H1 (cell line): ENCODE measurements at regions not wholly inside any gene's neighbourhood (a gene's known extent, or its start where the extent isn't known, plus 50 kb on each side); places are given as distances from the start of the nearest gene placed in this dataset.

Source experiments
- CTCF ChIA-PET: fragments of 300-600 bp; sonication (Branson Sonifier 250); formaldehyde crosslinking; loops from one replicate; lab custom pipeline; 2021; ENCODE audit not compliant: partially characterized antibody; lab: Charles Lee
- POLR2A ChIA-PET: fragments of 300-600 bp; sonication (Branson Sonifier 250); formaldehyde crosslinking; loops from one replicate; lab custom pipeline; 2021; ENCODE audit warnings: inconsistent platforms; ENCODE audit not compliant: partially characterized antibody; lab: Charles Lee
- DNase-seq, 2 experiments: peaks; one replicate each; pipeline versions ENCODE4 v3.0.0 to v3.0.0-alpha.2; 2010 to 2022; ENCODE audit warnings: low spot score in 2 of 2, low read depth in 1 of 2, mixed read lengths in 1 of 2
- FAIRE-seq: peaks from 2 replicates; lab custom pipeline; 2011; peaks lifted over from hg19 to GRCh38; lab: Jason Lieb, UNC
- H2AFZ ChIP-seq: 2 replicates; pipeline ENCODE4 v1.8.1; 2012; ENCODE audit warnings: low read length, inconsistent platforms
- H2AK5ac ChIP-seq: 2 replicates; pipeline ENCODE4 v1.6.1; 2013; ENCODE audit warnings: low read depth, low read length
- H2BK120ac ChIP-seq: replicated peaks from 2 replicates; pipeline ENCODE3; 2013; ENCODE audit warnings: low read depth, low read length, inconsistent platforms
- H2BK12ac ChIP-seq: 2 replicates; pipeline ENCODE4 v1.6.1; 2013; ENCODE audit warnings: low read depth, low read length
- H2BK15ac ChIP-seq: 2 replicates; pipeline ENCODE4 v1.6.1; 2013; ENCODE audit warnings: low read length
- H2BK20ac ChIP-seq: 2 replicates; pipeline ENCODE4 v1.6.1; 2013; ENCODE audit warnings: low read length
- H2BK5ac ChIP-seq: 2 replicates; pipeline ENCODE4 v1.6.1; 2013; ENCODE audit warnings: low read depth, low read length
- H3K14ac ChIP-seq: 2 replicates; pipeline ENCODE4 v1.6.1; 2013; ENCODE audit warnings: inconsistent platforms; ENCODE audit not compliant: insufficient read length
- H3K18ac ChIP-seq: 2 replicates; pipeline ENCODE4 v1.6.1; 2013; ENCODE audit warnings: low read length; ENCODE audit errors: extremely low read depth
- H3K23ac ChIP-seq: 2 replicates; pipeline ENCODE4 v1.6.1; 2013; ENCODE audit warnings: inconsistent platforms; ENCODE audit not compliant: insufficient read length
- H3K23me2 ChIP-seq: 2 replicates; pipeline ENCODE4 v1.6.1; 2013; ENCODE audit warnings: low read depth, low read length
- H3K27ac ChIP-seq: 2 replicates; pipeline ENCODE4 v1.6.1; 2011; ENCODE audit warnings: low read depth, low read length, inconsistent platforms
- H3K27me3 ChIP-seq, 4 experiments: replicated peaks in 1 of 4; 1 replicate in 1 of 4; 2 replicates in 3 of 4; pipeline versions ENCODE4 v1.6.1 to v1.8.1; 2011 to 2013; ENCODE audit warnings: low read length in 3 of 4, mild to moderate bottlenecking in 3 of 4, inconsistent platforms in 2 of 4, mixed read lengths in 2 of 4, moderate library complexity in 1 of 4; ENCODE audit not compliant: control insufficient read depth in 3 of 4, insufficient read depth in 3 of 4; ENCODE audit errors: extremely low read depth in 1 of 4
- H3K36me3 ChIP-seq, 4 experiments: 2 replicates each; pipeline versions ENCODE4 v1.6.1 to v1.8.1; 2011 to 2013; ENCODE audit warnings: mild to moderate bottlenecking in 4 of 4, low read length in 3 of 4, moderate library complexity in 2 of 4, control low read depth in 1 of 4, inconsistent platforms in 1 of 4; ENCODE audit not compliant: insufficient read depth in 4 of 4, control insufficient read depth in 2 of 4
- H3K4ac ChIP-seq: replicated peaks from 2 replicates; pipeline ENCODE3; 2013; ENCODE audit warnings: low read length, low read depth, mixed read lengths, inconsistent platforms; ENCODE audit not compliant: insufficient read length
- H3K4me1 ChIP-seq, 4 experiments: replicated peaks in 1 of 4; 1 replicate in 1 of 4; 2 replicates in 3 of 4; pipeline versions ENCODE4 v1.6.1 to v1.8.1; 2011 to 2013; ENCODE audit warnings: low read length in 3 of 4, inconsistent platforms in 2 of 4, mixed read lengths in 1 of 4; ENCODE audit not compliant: insufficient read depth in 4 of 4, control insufficient read depth in 3 of 4
- H3K4me2 ChIP-seq, 2 experiments: 2 replicates each; pipeline versions ENCODE4 v1.6.1 to v1.8.1; 2011 to 2013; ENCODE audit warnings: low read depth in 2 of 2, low read length in 2 of 2, control low read depth in 1 of 2, inconsistent platforms in 1 of 2, mild to moderate bottlenecking in 1 of 2; ENCODE audit not compliant: insufficient read depth in 1 of 2
- H3K4me3 ChIP-seq, 4 experiments: fragments of 200-600, 300-600 bp in 1 of 4; sonication (generic), shearing (Covaris generic), sonication (Bioruptor Twin) in 1 of 4; 2 replicates each; pipeline versions ENCODE4 v1.5.1 to v1.8.1; 2011 to 2016; ENCODE audit warnings: low read length in 4 of 4, low read depth in 3 of 4, control low read depth in 2 of 4, inconsistent platforms in 2 of 4, mild to moderate bottlenecking in 2 of 4, mixed read lengths in 1 of 4, moderate library complexity in 1 of 4; ENCODE audit not compliant: insufficient read depth in 2 of 4; ENCODE audit errors: extremely low read depth in 1 of 4
- H3K56ac ChIP-seq: replicated peaks from 2 replicates; pipeline ENCODE3; 2013; ENCODE audit warnings: low read depth, mild to moderate bottlenecking, mixed read lengths, low read length, inconsistent platforms; ENCODE audit not compliant: insufficient read length
- H3K79me1 ChIP-seq: 2 replicates; pipeline ENCODE4 v1.6.1; 2013; ENCODE audit warnings: low read depth, low read length, control low read depth
- H3K79me2 ChIP-seq, 2 experiments: 2 replicates each; pipeline versions ENCODE4 v1.6.1 to v1.8.1; 2012 to 2013; ENCODE audit warnings: low read length in 2 of 2, mild to moderate bottlenecking in 2 of 2, inconsistent platforms in 1 of 2; ENCODE audit not compliant: insufficient read depth in 2 of 2, control insufficient read depth in 1 of 2
- H3K9ac ChIP-seq, 4 experiments: replicated peaks in 1 of 4; 1 replicate in 1 of 4; 2 replicates in 3 of 4; pipeline versions ENCODE4 v1.6.1 to v1.8.1; 2011 to 2013; ENCODE audit warnings: low read depth in 3 of 4, low read length in 3 of 4, control low read depth in 2 of 4, mild to moderate bottlenecking in 2 of 4, moderate library complexity in 2 of 4, inconsistent platforms in 1 of 4; ENCODE audit errors: extremely low read depth in 1 of 4
- H3K9me3 ChIP-seq, 2 experiments: 2 replicates each; pipeline versions ENCODE4 v1.6.1 to v1.8.1; 2012 to 2013; ENCODE audit warnings: mild to moderate bottlenecking in 2 of 2, moderate library complexity in 2 of 2, control low read depth in 1 of 2, inconsistent platforms in 1 of 2, low read depth in 1 of 2, low read length in 1 of 2, mixed read lengths in 1 of 2; ENCODE audit not compliant: insufficient read depth in 2 of 2
- H4K20me1 ChIP-seq, 2 experiments: replicated peaks in 1 of 2; 2 replicates each; pipeline versions ENCODE3 to v1.8.1; 2011 to 2013; ENCODE audit warnings: inconsistent platforms in 2 of 2, low read length in 2 of 2, mild to moderate bottlenecking in 1 of 2; ENCODE audit not compliant: insufficient read depth in 2 of 2, control insufficient read depth in 1 of 2
- H4K5ac ChIP-seq: 2 replicates; pipeline ENCODE4 v1.6.1; 2013; ENCODE audit warnings: low read length, low read depth, mixed read lengths, inconsistent platforms; ENCODE audit not compliant: insufficient read length
- H4K8ac ChIP-seq: 2 replicates; pipeline ENCODE4 v1.8.0; 2013; ENCODE audit warnings: mild to moderate bottlenecking, moderate library complexity, low read length, inconsistent platforms; ENCODE audit not compliant: insufficient read depth; ENCODE audit errors: extremely low read depth
- H4K91ac ChIP-seq: replicated peaks from 2 replicates; pipeline ENCODE3; 2013; ENCODE audit warnings: low read length, mixed read lengths, inconsistent platforms; ENCODE audit not compliant: insufficient read length
- ASH2L ChIP-seq: fragments of 200-600, 300-600 bp; sonication (generic); IDR thresholded peaks from one replicate; pipeline ENCODE4 v1.7.1; 2017; ENCODE audit warnings: low read length
- CBX5 ChIP-seq: fragments of 300-800, 300-1000 bp; sonication (generic); IDR thresholded peaks from 2 replicates; pipeline ENCODE4 v1.7.1; 2016; ENCODE audit warnings: antibody characterized with exemption, low read length, low read depth
- EP300 ChIP-seq, 2 experiments: IDR thresholded peaks; 1 replicate in 1 of 2; 2 replicates in 1 of 2; pipeline ENCODE4 v1.6.1; 2011 to 2012; ENCODE audit warnings: low read depth in 2 of 2, low read length in 2 of 2, mild to moderate bottlenecking in 2 of 2, borderline replicate concordance in 1 of 2, inconsistent platforms in 1 of 2, moderate library complexity in 1 of 2
- POLR2A ChIP-seq, 2 experiments: IDR thresholded peaks; 1 replicate in 1 of 2; 2 replicates in 1 of 2; pipeline ENCODE4 v1.6.1; 2011; ENCODE audit warnings: low read depth in 2 of 2, low read length in 2 of 2, mild to moderate bottlenecking in 2 of 2; ENCODE audit errors: control extremely low read depth in 1 of 2
- TBP ChIP-seq: IDR thresholded peaks from 2 replicates; pipeline ENCODE4 v1.6.1; 2011; ENCODE audit warnings: low read depth, low read length, improper control_type of control experiment
- YY1 ChIP-seq: IDR thresholded peaks from 2 replicates; pipeline ENCODE4 v1.6.1; 2011; ENCODE audit warnings: low read depth, mild to moderate bottlenecking, low read length
- WGBS, 2 experiments: shearing (Covaris generic) in 1 of 2; methylation state at CpG; one replicate each; pipeline versions ENCODE4 v1.1.6 to v1.1.7; 2013 to 2015; ENCODE audit warnings: low lambda C conversion rate in 2 of 2, mixed read lengths in 2 of 2, inconsistent platforms in 1 of 2, low coverage in 1 of 2, missing lambda C conversion rate in 1 of 2; ENCODE audit not compliant: insufficient replicate concordance in 2 of 2, insufficient coverage in 1 of 2, insufficient read length in 1 of 2; ENCODE audit errors: extremely low coverage in 1 of 2, missing lambda C conversion rate in 1 of 2; 5-methylcytosine and 5-hydroxymethylcytosine counted together

GRCh38 chr18:45203677-45204076 is 411.6 kb upstream of the SLC14A2 start:
- H2AFZ ChIP-seq, result no peak overlapping the region
- no peaks in the 10 kb centered on the region for H3K36me3 ChIP-seq
- H3K27ac ChIP-seq, result no peak overlapping the region
- TF ChIP-seq CBX5 (no peak), TBP (no peak), POLR2A (IDR thresholded peaks at IDR 0.05; ENCODE audit: control extremely low read depth in 1 of 2, low read depth in 2 of 2, low read length in 2 of 2) (no peak), YY1 (no peak), EP300 (IDR thresholded peaks at IDR 0.05; ENCODE audit: borderline replicate concordance in 1 of 2, low read depth in 2 of 2, low read length in 2 of 2) (no peak), ASH2L (no peak)
- H3K4me1 ChIP-seq, result no peaks in the 10 kb centered on the region
- no peak overlapping the region for H2BK5ac ChIP-seq
- FAIRE-seq, result no peak
- no peak overlapping the region for H3K4me3 ChIP-seq
- no peaks in the 10 kb centered on the region; a peak in 1 of 4 replicates for H3K9me3 ChIP-seq
- H3K79me1 ChIP-seq, result no peaks in the 10 kb centered on the region
- no peak overlapping the region for H2BK12ac ChIP-seq
- no peak overlapping the region for H3K14ac ChIP-seq
- no peak overlapping the region for H2BK20ac ChIP-seq
- no peak overlapping the region for H3K4me2 ChIP-seq
- no peak overlapping the region for H3K18ac ChIP-seq
- no peaks in the 10 kb centered on the region for H3K79me2 ChIP-seq
- no peak overlapping the region for H4K91ac ChIP-seq
- H2BK15ac ChIP-seq, result no peak overlapping the region
- no peaks in the 10 kb centered on the region for H3K23me2 ChIP-seq
- no peaks in the 10 kb centered on the region for H4K20me1 ChIP-seq
- no peak overlapping the region for H3K9ac ChIP-seq
- no peak overlapping the region for H3K23ac ChIP-seq
- H3K56ac ChIP-seq, result no peak overlapping the region
- H4K5ac ChIP-seq, result no peak overlapping the region
- H4K8ac ChIP-seq, result no peak overlapping the region
- CTCF ChIA-PET, result interaction anchor here (0.6 to 1.9 kb wide), 3 partner anchors 9 to 1542 kb away, joined by 3 to 14 read pairs (median 3); no protein-coding TSS in a partner anchor
- H2AK5ac ChIP-seq, result no peak overlapping the region
- no peaks in the 10 kb centered on the region for H3K27me3 ChIP-seq
- H3K4ac ChIP-seq, result no peak overlapping the region
- POLR2A ChIA-PET, result no interaction called here
- DNase-seq, result no peak
- H2BK120ac ChIP-seq, result no peak overlapping the region
- WGBS, 2 experiments, result 88% methylated on average over 2 of the region's 2 CpGs; no CpG with 5 or more reads in 1 of the 2 experiments
